GM12874 (cell line): ENCODE measurements at regions not wholly inside any gene's neighbourhood (a gene's known extent, or its start where the extent isn't known, plus 50 kb on each side); places are given as distances from the start of the nearest gene placed in this dataset.

Experiments used
- TF ChIP-seq, protein P1 (sequence below): IDR thresholded peaks from 2 replicates; pipeline ENCODE4 v1.5.1; 2011; ENCODE audit warnings: low read depth, mild to moderate bottlenecking, control low read depth, low read length, moderate library complexity; ENCODE audit not compliant: insufficient read depth

DNA sequence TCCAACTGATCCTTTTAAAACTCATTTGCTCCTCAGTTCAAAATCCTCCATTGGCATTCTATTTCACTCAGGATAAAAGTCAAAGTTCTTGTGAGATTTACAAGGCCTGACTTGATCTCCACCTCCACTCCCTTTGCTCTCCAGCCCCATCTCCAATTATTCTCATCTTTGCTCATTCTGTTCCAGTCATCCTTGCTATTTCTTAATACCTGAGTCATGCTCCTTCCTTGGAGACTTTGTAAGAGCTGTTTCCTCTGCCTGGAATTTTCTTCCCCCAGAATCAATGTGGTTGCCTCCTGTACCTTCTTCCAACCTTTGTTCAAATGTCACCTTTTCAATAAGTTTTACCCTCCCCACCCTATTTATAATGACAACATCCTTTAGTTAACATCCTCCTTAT is 373.5 kb downstream of the HTR1B start:
- TF ChIP-seq, protein P1, sequence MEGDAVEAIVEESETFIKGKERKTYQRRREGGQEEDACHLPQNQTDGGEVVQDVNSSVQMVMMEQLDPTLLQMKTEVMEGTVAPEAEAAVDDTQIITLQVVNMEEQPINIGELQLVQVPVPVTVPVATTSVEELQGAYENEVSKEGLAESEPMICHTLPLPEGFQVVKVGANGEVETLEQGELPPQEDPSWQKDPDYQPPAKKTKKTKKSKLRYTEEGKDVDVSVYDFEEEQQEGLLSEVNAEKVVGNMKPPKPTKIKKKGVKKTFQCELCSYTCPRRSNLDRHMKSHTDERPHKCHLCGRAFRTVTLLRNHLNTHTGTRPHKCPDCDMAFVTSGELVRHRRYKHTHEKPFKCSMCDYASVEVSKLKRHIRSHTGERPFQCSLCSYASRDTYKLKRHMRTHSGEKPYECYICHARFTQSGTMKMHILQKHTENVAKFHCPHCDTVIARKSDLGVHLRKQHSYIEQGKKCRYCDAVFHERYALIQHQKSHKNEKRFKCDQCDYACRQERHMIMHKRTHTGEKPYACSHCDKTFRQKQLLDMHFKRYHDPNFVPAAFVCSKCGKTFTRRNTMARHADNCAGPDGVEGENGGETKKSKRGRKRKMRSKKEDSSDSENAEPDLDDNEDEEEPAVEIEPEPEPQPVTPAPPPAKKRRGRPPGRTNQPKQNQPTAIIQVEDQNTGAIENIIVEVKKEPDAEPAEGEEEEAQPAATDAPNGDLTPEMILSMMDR, result no peak

DNA sequence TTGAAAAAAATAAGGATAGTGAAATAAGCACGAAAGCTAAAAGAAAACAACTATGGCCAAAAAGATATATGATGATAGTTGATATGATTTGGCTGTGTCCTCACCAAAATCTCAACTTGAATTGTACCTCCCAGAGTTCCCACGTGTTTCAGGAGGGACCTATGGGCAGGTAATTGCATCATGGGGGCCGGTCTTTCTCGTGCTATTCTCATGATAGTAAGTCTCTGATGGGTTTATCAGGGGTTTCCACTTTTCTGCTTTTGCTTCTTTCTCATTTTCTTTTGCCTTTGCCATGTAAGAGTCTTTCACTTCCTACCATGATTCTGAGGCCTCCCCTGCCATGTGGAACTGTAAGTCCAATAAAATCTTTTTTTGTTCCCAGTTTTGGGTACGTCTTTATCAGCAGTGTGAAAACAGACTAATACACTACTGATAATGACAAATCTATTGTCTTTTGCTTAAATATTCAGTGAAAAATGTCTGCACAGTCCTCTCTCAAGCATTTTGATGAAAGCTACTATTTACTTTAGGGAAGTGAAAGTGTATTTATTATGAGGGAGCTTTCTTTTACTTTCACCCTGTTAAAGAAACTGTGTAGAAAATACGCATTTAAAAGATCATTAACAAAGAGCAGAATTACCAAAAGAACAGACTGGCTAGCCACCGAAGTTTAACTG is 389.1 kb downstream of the HTR1B start:
- TF ChIP-seq, protein P1, result no peak

GRCh38 chr6:77073410-77073760 is 389.9 kb downstream of the HTR1B start:
- TF ChIP-seq, protein P1, result no peak

GRCh38 chr6:77072694-77073409 is 390.4 kb downstream of the HTR1B start:
- TF ChIP-seq, protein P1, result no peak

DNA sequence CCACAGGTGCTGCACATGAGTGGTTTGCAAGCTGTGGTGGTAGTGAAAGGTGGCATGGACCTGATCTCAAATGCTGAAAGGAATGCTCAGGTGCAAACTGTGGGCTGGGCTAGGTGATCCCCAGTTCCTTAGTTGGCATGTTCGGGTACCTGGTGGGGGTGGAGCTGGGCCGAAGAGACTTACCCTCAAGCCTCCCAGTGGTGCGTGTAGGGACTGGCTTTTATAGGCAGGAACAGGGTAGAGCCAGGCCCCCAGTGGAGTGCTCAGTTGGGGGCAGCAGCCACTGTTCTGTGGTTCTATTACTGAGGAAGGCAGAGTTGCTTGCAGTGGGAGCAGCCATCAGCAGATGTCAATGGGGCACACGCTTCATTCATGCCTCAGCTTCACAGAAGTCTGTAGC is 399.8 kb downstream of the HTR1B start:
- TF ChIP-seq, protein P1, result no peak

DNA sequence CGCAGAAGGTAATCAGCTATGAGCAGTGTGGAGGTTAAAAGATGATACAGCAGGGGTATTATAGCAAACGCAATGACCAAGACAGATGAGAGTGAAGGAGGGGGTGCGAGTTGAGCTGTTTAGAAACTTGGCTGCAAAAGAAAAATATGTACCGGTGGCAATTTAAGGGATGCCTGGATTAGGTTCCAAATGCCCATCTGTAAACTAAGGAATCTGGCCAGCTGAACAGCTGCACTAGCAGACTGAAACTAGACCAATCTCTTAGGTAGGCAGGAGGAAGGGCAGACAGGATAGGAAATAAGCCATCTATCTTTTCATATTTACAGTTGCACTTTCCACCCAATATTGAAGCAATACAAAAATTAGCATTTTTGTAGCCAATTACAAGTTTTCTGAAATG is 407.6 kb downstream of the HTR1B start:
- TF ChIP-seq, protein P1, result no peak

- TF ChIP-seq, protein P1, result no peak
Measured at GRCh38 chr6:77040568-77041195, 422.6 kb downstream of the HTR1B start.
